Neural progenitor cell (in vitro differentiated cells): ENCODE measurements at regions not wholly inside any gene's neighbourhood (a gene's known extent, or its start where the extent isn't known, plus 50 kb on each side); places are given as distances from the start of the nearest gene placed in this dataset.

Experiments
- EZH2phosphoT487 ChIP-seq: fragments of 200-600 bp; sonication (generic); IDR thresholded peaks from 2 replicates; pipeline ENCODE4 v1.6.1; 2017; ENCODE audit warnings: antibody characterized with exemption
- TF ChIP-seq, protein P1 (sequence below): fragments of 200-600 bp; sonication (generic); IDR thresholded peaks from 2 replicates; pipeline ENCODE4 v1.5.1; 2017; ENCODE audit warnings: antibody characterized with exemption, mild to moderate bottlenecking

GRCh38 chr7:54394834-54395233, 147.3 kb upstream of the VSTM2A start:
- TF ChIP-seq, protein P1, sequence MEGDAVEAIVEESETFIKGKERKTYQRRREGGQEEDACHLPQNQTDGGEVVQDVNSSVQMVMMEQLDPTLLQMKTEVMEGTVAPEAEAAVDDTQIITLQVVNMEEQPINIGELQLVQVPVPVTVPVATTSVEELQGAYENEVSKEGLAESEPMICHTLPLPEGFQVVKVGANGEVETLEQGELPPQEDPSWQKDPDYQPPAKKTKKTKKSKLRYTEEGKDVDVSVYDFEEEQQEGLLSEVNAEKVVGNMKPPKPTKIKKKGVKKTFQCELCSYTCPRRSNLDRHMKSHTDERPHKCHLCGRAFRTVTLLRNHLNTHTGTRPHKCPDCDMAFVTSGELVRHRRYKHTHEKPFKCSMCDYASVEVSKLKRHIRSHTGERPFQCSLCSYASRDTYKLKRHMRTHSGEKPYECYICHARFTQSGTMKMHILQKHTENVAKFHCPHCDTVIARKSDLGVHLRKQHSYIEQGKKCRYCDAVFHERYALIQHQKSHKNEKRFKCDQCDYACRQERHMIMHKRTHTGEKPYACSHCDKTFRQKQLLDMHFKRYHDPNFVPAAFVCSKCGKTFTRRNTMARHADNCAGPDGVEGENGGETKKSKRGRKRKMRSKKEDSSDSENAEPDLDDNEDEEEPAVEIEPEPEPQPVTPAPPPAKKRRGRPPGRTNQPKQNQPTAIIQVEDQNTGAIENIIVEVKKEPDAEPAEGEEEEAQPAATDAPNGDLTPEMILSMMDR, result no peak
- TF ChIP-seq EZH2phosphoT487, result no peak
